SW480 (cell line): ENCODE measurements at regions not wholly inside any gene's neighbourhood (a gene's known extent, or its start where the extent isn't known, plus 50 kb on each side); places are given as distances from the start of the nearest gene placed in this dataset.
"Not testable (repeated sequence)": the region's sequence is repeated elsewhere in the genome, so short reads cannot be mapped to it uniquely, and the experiment has no call there.

Source experiments
- DNase-seq: peaks from one replicate; pipeline ENCODE4 v3.0.0-alpha.2; 2016; ENCODE audit warnings: low spot score

- DNase-seq: not testable (repeated sequence)
Observed at GRCh38 chr14:23898359-23898758, 55.2 kb upstream of the DHRS4 start.

- DNase-seq: no peak
Observed at GRCh38 chr14:23899788-23900187, 53.8 kb upstream of the DHRS4 start.

DNA sequence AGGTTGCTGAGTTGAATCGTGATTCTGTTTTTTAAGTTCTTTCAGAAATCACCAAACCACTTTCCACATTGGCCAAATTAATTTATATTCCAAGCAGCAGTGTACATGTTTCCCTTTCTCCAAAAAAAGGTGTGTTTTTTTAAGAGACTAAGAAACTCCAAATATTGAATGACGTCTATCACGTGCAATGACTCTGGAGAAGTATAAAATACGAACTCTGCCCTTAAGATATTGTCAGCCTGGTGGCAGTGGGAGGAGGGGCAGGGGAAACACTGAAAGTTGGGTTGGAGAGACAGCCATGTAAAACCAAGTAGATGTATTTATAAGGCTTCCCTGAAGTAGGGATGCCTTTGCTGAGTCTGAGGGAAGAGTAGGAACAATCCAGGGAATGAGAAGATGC is 50.1 kb upstream of the DHRS4 start:
- DNase-seq: no peak
